HCT116 (cell line): ENCODE measurements at regions not wholly inside any gene's neighbourhood (a gene's known extent, or its start where the extent isn't known, plus 50 kb on each side); places are given as distances from the start of the nearest gene placed in this dataset.

Experiments used
- ATAC-seq: fragments of 200-7000 bp; cut with Tn5 transposase; 2 replicates; pipeline ENCODE4 v1.9.1; 2020; ENCODE audit warnings: mild to moderate bottlenecking, moderate library complexity
- BruUV-seq: library from RNA; stranded (reverse); fragments of 400-500 nt; replicated peaks from 2 replicates; lab custom pipeline; 2021; lab: Mats Ljungman, UMichigan
- CTCF ChIA-PET: fragments of 300-600 bp; sonication (Branson Sonifier 250); formaldehyde crosslinking; loops from one replicate; lab custom pipeline; 2021; ENCODE audit warnings: antibody characterized with exemption; lab: Charles Lee
- POLR2A ChIA-PET: fragments of 300-600, 350-600 bp; sonication (Branson Sonifier 250); formaldehyde crosslinking; loops from one replicate; lab custom pipeline; 2021; ENCODE audit warnings: antibody characterized with exemption; lab: Charles Lee
- RAD21 ChIA-PET, 2 experiments: fragments of 300-600 bp; sonication (Branson Sonifier 250); formaldehyde crosslinking; loops; one replicate each; lab custom pipeline; 2023; ENCODE audit warnings: low total read pairs in 2 of 2; ENCODE audit not compliant: uncharacterized antibody in 2 of 2, unreplicated experiment in 2 of 2, low non-redundant PET in 1 of 2; lab: Charles Lee
- DNase-seq: peaks from one replicate; pipeline ENCODE4 v3.0.0-alpha.2; 2010; ENCODE audit warnings: low read depth, low spot score
- H2AFZ ChIP-seq: fragments of 200-600 bp; shearing (Covaris generic), sonication (generic); 2 replicates; pipeline ENCODE4 v1.6.1; 2017; ENCODE audit warnings: low read depth, mixed run types, mixed read lengths, antibody characterized with exemption, low read length; ENCODE audit not compliant: poor library complexity, severe bottlenecking
- H3K27ac ChIP-seq: 2 replicates; pipeline ENCODE4 v1.5.1; 2012; ENCODE audit warnings: low read depth, low read length
- H3K27me3 ChIP-seq: fragments of 200-600 bp; sonication (generic); 2 replicates; pipeline ENCODE4 v1.6.1; 2016; ENCODE audit warnings: mixed run types, low read length, mixed read lengths; ENCODE audit not compliant: insufficient read depth
- H3K36me3 ChIP-seq, 2 experiments: fragments of 200-500 bp in 1 of 2; fragments of 200-600 bp in 1 of 2; sonication (Bioruptor generic) in 1 of 2; sonication (generic) in 1 of 2; 2 replicates each; pipeline versions ENCODE4 v1.5.1 to v1.6.1; 2014 to 2016; ENCODE audit warnings: low read length in 2 of 2, inconsistent platforms in 1 of 2, mixed read lengths in 1 of 2, mixed run types in 1 of 2; ENCODE audit not compliant: insufficient read depth in 2 of 2, control insufficient read depth in 1 of 2
- H3K4me1 ChIP-seq, 2 experiments: fragments of 200-600 bp in 1 of 2; sonication (generic) in 1 of 2; 2 replicates each; pipeline versions ENCODE4 v1.5.1 to v1.6.1; 2012 to 2017; ENCODE audit warnings: low read length in 2 of 2, inconsistent platforms in 1 of 2, mild to moderate bottlenecking in 1 of 2, mixed read lengths in 1 of 2, mixed run types in 1 of 2, moderate library complexity in 1 of 2; ENCODE audit not compliant: insufficient read depth in 2 of 2, control insufficient read depth in 1 of 2
- H3K4me2 ChIP-seq: fragments of 200-600 bp; sonication (generic); 2 replicates; pipeline ENCODE4 v1.6.1; 2017; ENCODE audit warnings: mixed run types, low read length, mixed read lengths
- H3K4me3 ChIP-seq, 2 experiments: fragments of 200-600 bp in 1 of 2; sonication (generic) in 1 of 2; replicated peaks in 1 of 2; 2 replicates each; pipeline ENCODE4 v1.5.1; 2011 to 2016; ENCODE audit warnings: low read length in 2 of 2, control low read depth in 1 of 2, low read depth in 1 of 2, mild to moderate bottlenecking in 1 of 2, mixed read lengths in 1 of 2, mixed run types in 1 of 2
- H3K79me2 ChIP-seq: fragments of 200-600 bp; sonication (generic); 2 replicates; pipeline ENCODE4 v1.6.1; 2017; ENCODE audit warnings: mild to moderate bottlenecking, mixed run types, low read length, moderate library complexity, mixed read lengths; ENCODE audit not compliant: insufficient read depth
- H3K9ac ChIP-seq: fragments of 200-600 bp; sonication (generic); 2 replicates; pipeline ENCODE4 v1.6.1; 2016; ENCODE audit warnings: low read length, mixed read lengths
- H3K9me2 ChIP-seq: fragments of 200-600 bp; sonication (generic), shearing (Covaris generic); 2 replicates; pipeline ENCODE4 v1.6.1; 2017; ENCODE audit warnings: mixed run types, mild to moderate bottlenecking, moderate library complexity; ENCODE audit not compliant: insufficient read depth
- H3K9me3 ChIP-seq, 2 experiments: fragments of 200-500 bp in 1 of 2; fragments of 200-600 bp in 1 of 2; sonication (Bioruptor generic) in 1 of 2; sonication (generic) in 1 of 2; 2 replicates each; pipeline ENCODE4 v1.6.1; 2014 to 2017; ENCODE audit warnings: low read length in 2 of 2, mixed read lengths in 2 of 2, inconsistent platforms in 1 of 2, low read depth in 1 of 2, mild to moderate bottlenecking in 1 of 2, mixed run types in 1 of 2, moderate library complexity in 1 of 2; ENCODE audit not compliant: control insufficient read depth in 1 of 2, insufficient read depth in 1 of 2
- H4K20me1 ChIP-seq: fragments of 200-600 bp; sonication (generic), shearing (Covaris generic); 2 replicates; pipeline ENCODE4 v1.6.1; 2017; ENCODE audit warnings: mixed run types, mild to moderate bottlenecking, moderate library complexity; ENCODE audit not compliant: insufficient read depth
- CTCF ChIP-seq, 3 experiments: fragments of 200-600 bp in 1 of 3; sonication (generic) in 1 of 3; IDR thresholded peaks in 2 of 3; conservative IDR thresholded peaks in 1 of 3; 2 replicates each; pipeline ENCODE4 v1.5.1; 2012 to 2017; ENCODE audit warnings: low read depth in 2 of 3, low read length in 2 of 3, antibody characterized with exemption in 1 of 3, borderline replicate concordance in 1 of 3, control low read depth in 1 of 3, mild to moderate bottlenecking in 1 of 3, mixed read lengths in 1 of 3, mixed run types in 1 of 3, moderate library complexity in 1 of 3; ENCODE audit not compliant: insufficient read depth in 1 of 3
- REST ChIP-seq: IDR thresholded peaks from 2 replicates; pipeline ENCODE4 v1.6.1; 2012; ENCODE audit warnings: low read depth
- SRF ChIP-seq: IDR thresholded peaks from 2 replicates; pipeline ENCODE4 v1.6.1; 2012; ENCODE audit warnings: low read depth
- ZFX ChIP-seq: fragments of 450-650 bp; IDR thresholded peaks from 2 replicates; pipeline ENCODE4 v1.6.1; 2017
- intact Hi-C: fragments of 100-400 bp; cut with micrococcal nuclease; formaldehyde crosslinking; loops from 2 replicates; pipeline ENCODE4 v1.10.0; 2022

- Histone ChIP-seq H4K20me1 (no peaks in the 10 kb centered on the region), H3K9me2 (no peaks in the 10 kb centered on the region), H3K36me3 (no peaks in the 10 kb centered on the region), H3K4me3 (no peak overlapping the region), H3K79me2 (no peaks in the 10 kb centered on the region), H3K27ac (no peak overlapping the region), H3K27me3 (no peaks in the 10 kb centered on the region), H3K9me3 (no peaks in the 10 kb centered on the region), H2AFZ (no peak overlapping the region), H3K4me2 (no peak overlapping the region), H3K9ac (no peak overlapping the region), H3K4me1 (no peaks in the 10 kb centered on the region)
- ChIA-PET POLR2A (no interaction called here), RAD21 (no interaction called here), CTCF (no interaction called here)
- TF ChIP-seq ZFX: no peak
- no peak for TF ChIP-seq CTCF (IDR thresholded peaks at IDR 0.05 in 2 of 3, conservative IDR thresholded peaks at IDR 0.05 in 1 of 3; ENCODE audit: borderline replicate concordance in 1 of 3, insufficient read depth in 1 of 3, low read depth in 2 of 3, low read length in 2 of 3)
- TF ChIP-seq SRF: no peak
- TF ChIP-seq REST: no peak
- intact Hi-C loops: no loop called here
- ATAC-seq (no peak), DNase-seq (no peak)
- no TSS peak for BruUV-seq
Observed at GRCh38 chr6:95802978-95803377, 212.8 kb upstream of the FUT9 start.
